Skin epidermis (tissue), 12 donors: ENCODE measurements at regions not wholly inside any gene's neighbourhood (a gene's known extent, or its start where the extent isn't known, plus 50 kb on each side); places are given as distances from the start of the nearest gene placed in this dataset.

ENCODE experiments used
- H3K27ac ChIP-seq, 21 experiments: fragments of 200-600 bp; sonication (generic) in 11 of 21; one replicate each; pipeline ENCODE4 v1.5.0; 2020; ENCODE audit warnings: mild to moderate bottlenecking in 3 of 21, inconsistent platforms in 2 of 21, moderate library complexity in 2 of 21
- H3K4me3 ChIP-seq, 7 experiments: fragments of 200-600 bp; sonication (generic) in 2 of 7; one replicate each; pipeline ENCODE4 v1.5.0; 2020; ENCODE audit warnings: inconsistent platforms in 2 of 7, mild to moderate bottlenecking in 2 of 7, moderate library complexity in 1 of 7

GRCh38 chr2:37585295-37585908, 86.0 kb downstream of the CDC42EP3 start:
- no peak overlapping the region for H3K4me3 ChIP-seq
- H3K27ac ChIP-seq: peak overlapping the region in 17 of 21 experiments; percentile 5 to 93 (median 65)

- Histone ChIP-seq H3K27ac (peak overlapping the region in 17 of 21 experiments; percentile 5 to 93 (median 65)), H3K4me3 (no peak overlapping the region)
Measured at GRCh38 chr2:37585982-37586621, 85.3 kb downstream of the CDC42EP3 start.

- H3K4me3 ChIP-seq: no peak overlapping the region
- peak overlapping the region in 16 of 21 experiments; percentile 5 to 93 (median 63) for H3K27ac ChIP-seq
Measured at GRCh38 chr2:37586663-37587317, 84.7 kb downstream of the CDC42EP3 start.

GRCh38 chr2:37587817-37588216, 83.6 kb downstream of the CDC42EP3 start:
- H3K27ac ChIP-seq: peak overlapping the region in 3 of 21 experiments; percentile 18 to 93 (median 88)
- no peak overlapping the region for H3K4me3 ChIP-seq

GRCh38 chr2:37588316-37588777, 83.1 kb downstream of the CDC42EP3 start:
- H3K27ac ChIP-seq: peak overlapping the region in 3 of 21 experiments; percentile 4 to 93 (median 88)
- no peak overlapping the region for H3K4me3 ChIP-seq

- H3K27ac ChIP-seq: peak overlapping the region in 3 of 21 experiments; percentile 26 to 93 (median 28)
Measured at GRCh38 chr2:37589298-37589697, 82.1 kb downstream of the CDC42EP3 start.

GRCh38 chr2:37590119-37590571, 81.3 kb downstream of the CDC42EP3 start:
- no peak overlapping the region for H3K4me3 ChIP-seq
- peak overlapping the region in 2 of 21 experiments; percentile 28 to 30 for H3K27ac ChIP-seq

More at GRCh38 chr2:37589298-37589697, 82.1 kb downstream of the CDC42EP3 start:
- no peak overlapping the region for H3K4me3 ChIP-seq
